ENCODE measurements at regions not wholly inside any gene's neighbourhood (a gene's known extent, or its start where the extent isn't known, plus 50 kb on each side); places are given as distances from the start of the nearest gene placed in this dataset.

DNA sequence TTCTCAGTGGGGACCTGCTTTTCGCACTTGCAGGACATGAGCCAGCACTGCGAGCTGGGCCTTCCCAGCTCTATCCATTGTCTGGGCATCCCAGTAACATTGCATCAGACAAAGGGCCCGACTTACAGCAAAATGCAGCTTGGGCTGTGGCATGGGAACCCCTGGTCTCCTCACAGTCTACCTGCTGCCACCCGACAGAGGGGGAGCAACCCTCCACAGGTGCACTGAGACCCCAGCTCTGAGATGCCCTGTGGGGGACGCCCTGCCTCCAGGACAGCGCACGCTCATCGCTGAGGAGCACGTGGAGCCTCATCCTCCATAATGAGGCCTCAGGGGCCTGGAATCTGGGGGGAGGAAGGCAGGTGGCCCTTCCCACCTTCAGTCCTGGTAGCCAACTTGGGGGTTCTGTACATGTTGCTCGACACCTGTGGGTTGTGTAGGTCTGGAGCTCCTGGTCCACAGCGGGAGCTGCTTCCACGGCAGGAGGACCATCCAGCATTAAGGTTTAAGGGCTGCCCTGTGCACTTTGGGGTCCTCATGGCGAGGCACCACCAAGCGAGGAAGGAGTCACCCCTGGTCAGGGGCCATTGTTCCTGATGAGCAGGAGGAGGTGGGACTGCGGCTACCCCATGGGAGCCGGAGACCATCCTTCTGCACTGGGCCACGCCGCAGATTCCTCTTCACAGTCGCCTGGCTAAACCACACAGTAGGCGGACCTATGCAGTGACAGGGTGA is 376.5 kb upstream of the IRX1 start:
- no peaks in the 10 kb centered on the region for H3K4me1 Mint-ChIP-seq (ENCODE audit: low read depth)
- no peak overlapping the region for H3K27ac Mint-ChIP-seq
- H3K36me3 Mint-ChIP-seq (ENCODE audit: low read depth) = no peaks in the 10 kb centered on the region
- H3K9me3 Mint-ChIP-seq = peaks cover 52% of the 10 kb centered on the region
- H3K27me3 Mint-ChIP-seq (ENCODE audit: insufficient read depth) = no peaks in the 10 kb centered on the region
- no peak for DNase-seq
- H3K4me3 Mint-ChIP-seq = no peak overlapping the region
- TF ChIP-seq, protein P1, sequence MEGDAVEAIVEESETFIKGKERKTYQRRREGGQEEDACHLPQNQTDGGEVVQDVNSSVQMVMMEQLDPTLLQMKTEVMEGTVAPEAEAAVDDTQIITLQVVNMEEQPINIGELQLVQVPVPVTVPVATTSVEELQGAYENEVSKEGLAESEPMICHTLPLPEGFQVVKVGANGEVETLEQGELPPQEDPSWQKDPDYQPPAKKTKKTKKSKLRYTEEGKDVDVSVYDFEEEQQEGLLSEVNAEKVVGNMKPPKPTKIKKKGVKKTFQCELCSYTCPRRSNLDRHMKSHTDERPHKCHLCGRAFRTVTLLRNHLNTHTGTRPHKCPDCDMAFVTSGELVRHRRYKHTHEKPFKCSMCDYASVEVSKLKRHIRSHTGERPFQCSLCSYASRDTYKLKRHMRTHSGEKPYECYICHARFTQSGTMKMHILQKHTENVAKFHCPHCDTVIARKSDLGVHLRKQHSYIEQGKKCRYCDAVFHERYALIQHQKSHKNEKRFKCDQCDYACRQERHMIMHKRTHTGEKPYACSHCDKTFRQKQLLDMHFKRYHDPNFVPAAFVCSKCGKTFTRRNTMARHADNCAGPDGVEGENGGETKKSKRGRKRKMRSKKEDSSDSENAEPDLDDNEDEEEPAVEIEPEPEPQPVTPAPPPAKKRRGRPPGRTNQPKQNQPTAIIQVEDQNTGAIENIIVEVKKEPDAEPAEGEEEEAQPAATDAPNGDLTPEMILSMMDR (IDR thresholded peaks at IDR 0.05) = no peak

DNA sequence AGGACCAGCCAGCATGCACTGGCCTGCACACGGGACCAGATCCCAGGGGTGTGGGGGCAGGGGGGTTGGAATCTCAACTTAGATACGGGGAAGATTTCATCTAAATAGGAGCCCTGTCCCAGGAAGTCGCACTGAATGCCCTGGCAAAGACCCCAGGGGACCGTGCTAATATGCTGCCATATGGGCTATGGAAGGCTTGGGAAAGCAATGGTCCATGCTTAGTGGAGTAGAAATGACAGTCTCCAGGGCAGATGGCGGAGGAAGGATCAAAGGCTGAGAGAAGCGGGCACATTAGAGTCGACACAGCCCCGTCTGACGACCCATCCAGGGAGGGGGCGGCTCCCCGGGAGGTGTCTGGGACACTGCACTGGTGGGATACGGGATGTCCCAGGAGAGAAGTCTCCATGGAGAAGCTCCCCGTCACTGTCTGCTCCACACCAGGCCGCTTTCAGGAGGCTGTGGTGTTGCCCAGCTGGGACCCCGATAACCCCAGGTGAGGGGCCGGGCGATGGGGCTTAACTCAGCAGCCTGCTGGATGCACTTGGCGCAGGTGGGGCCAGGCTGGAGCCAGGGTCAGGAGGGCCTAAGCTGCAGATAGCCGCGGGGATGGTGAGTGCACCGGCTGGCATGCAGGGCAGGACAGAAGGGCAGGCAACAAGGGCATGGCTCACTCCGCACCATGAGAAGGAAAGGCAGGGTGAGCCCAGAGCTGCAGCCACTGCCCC is 377.7 kb upstream of the IRX1 start:
- Mint-ChIP-seq H3K27ac (no peak overlapping the region), H3K27me3 (ENCODE audit: insufficient read depth) (no peaks in the 10 kb centered on the region), H3K36me3 (ENCODE audit: low read depth) (no peaks in the 10 kb centered on the region), H3K9me3 (peaks cover 50% of the 10 kb centered on the region), H3K4me3 (no peak overlapping the region), H3K4me1 (ENCODE audit: low read depth) (no peaks in the 10 kb centered on the region)
- DNase-seq = no peak
- TF ChIP-seq, protein P1 (IDR thresholded peaks at IDR 0.05) = no peak

DNA sequence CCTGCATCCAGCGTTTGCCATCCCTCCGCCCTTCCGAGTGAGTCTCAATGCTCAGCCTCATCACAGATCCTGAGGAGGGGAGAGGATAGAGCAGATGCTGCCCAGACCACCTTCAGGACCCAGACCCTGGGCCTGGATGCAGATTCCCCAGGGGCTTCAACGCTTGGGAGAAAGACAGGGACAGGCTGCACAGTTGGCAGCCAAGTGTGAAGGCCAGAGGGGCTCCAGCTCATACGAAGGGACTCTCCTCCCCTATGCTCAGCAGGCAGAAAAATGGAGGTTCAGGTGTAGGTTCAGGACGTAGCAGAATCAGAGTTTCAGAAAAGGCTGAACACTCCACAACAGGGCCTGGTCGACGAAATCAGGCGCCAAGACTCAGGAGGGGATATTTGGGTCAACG is 378.5 kb upstream of the IRX1 start:
- Mint-ChIP-seq H3K4me1 (ENCODE audit: low read depth) (no peaks in the 10 kb centered on the region), H3K36me3 (ENCODE audit: low read depth) (no peaks in the 10 kb centered on the region), H3K4me3 (no peak overlapping the region), H3K27ac (no peak overlapping the region), H3K9me3 (peaks cover 44% of the 10 kb centered on the region), H3K27me3 (ENCODE audit: insufficient read depth) (no peaks in the 10 kb centered on the region)
- no peak for DNase-seq
- TF ChIP-seq, protein P1 (IDR thresholded peaks at IDR 0.05) = no peak

DNA sequence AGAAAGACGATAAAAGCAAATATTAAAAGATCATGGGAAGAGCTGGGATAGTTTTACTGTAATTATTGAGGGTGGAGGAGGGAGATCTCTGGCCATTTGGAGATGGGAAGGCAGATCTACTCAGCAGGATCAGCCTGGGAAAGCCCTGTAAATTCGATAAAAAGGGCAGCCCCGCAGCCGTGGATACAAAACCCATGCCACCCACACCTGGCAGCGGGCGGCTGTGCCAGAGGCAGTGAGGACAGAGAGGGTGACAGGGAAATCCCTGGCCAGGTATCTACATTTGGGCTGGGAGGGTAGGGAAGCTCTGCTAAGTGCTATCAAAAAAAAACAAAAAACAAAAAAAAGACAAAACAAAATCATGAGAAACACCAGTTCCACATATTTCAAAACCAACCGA is 379.2 kb upstream of the IRX1 start:
- Mint-ChIP-seq H3K36me3 (ENCODE audit: low read depth) (no peaks in the 10 kb centered on the region), H3K4me3 (no peak overlapping the region), H3K27ac (no peak overlapping the region), H3K9me3 (peaks cover 43% of the 10 kb centered on the region), H3K4me1 (ENCODE audit: low read depth) (no peaks in the 10 kb centered on the region), H3K27me3 (ENCODE audit: insufficient read depth) (no peaks in the 10 kb centered on the region)
- TF ChIP-seq, protein P1 (IDR thresholded peaks at IDR 0.05) = no peak
- no peak for DNase-seq

DNA sequence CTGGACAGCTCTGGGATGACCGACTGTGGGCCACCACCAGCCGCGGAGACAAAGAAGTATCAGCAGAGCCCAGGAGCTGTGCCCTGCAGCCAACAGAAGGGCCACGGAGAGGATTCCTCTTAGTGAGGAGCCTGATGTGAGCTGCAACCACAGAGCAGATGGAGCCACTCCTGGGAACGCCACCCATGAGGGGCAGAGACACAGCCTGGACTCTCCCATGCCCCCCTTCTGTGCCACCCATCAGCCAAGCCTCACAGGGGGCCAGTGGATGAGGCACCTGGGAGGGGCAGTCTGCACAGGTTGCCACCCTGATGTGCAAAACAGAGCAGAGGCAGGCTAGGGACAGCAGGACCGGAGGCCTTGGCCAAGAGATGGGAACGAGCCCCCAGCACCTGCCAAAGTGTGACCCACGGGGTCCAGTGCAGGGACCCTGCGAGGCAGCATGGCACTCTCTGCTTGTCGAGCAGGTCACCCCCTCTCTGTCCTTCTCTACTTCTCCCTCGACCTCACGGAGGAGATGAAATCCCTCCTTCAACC is 380.7 kb upstream of the IRX1 start:
- no peak for DNase-seq
- Mint-ChIP-seq H3K36me3 (ENCODE audit: low read depth) (no peaks in the 10 kb centered on the region), H3K27me3 (ENCODE audit: insufficient read depth) (no peaks in the 10 kb centered on the region), H3K9me3 (peaks cover 36% of the 10 kb centered on the region), H3K4me1 (ENCODE audit: low read depth) (no peaks in the 10 kb centered on the region), H3K4me3 (no peak overlapping the region), H3K27ac (no peak overlapping the region)
- TF ChIP-seq, protein P1 (IDR thresholded peaks at IDR 0.05) = no peak

Data from HFFc6 (cell line).